Astrocyte of the cerebellum (primary cell): ENCODE measurements at regions not wholly inside any gene's neighbourhood (a gene's known extent, or its start where the extent isn't known, plus 50 kb on each side); places are given as distances from the start of the nearest gene placed in this dataset.
A peak's percentile ranks its signal among the peaks of the same experiment; 100 is the strongest.

Experiments used
- DNase-seq: peaks from one replicate; pipeline ENCODE4 v3.0.0-alpha.2; 2011; ENCODE audit warnings: low read depth
- H3K4me3 ChIP-seq: 2 replicates; pipeline ENCODE4 v1.5.1; 2011; ENCODE audit warnings: mild to moderate bottlenecking, low read depth, low read length, moderate library complexity
- CTCF ChIP-seq: IDR thresholded peaks from 2 replicates; pipeline ENCODE4 v1.5.1; 2012; ENCODE audit warnings: low read length, low read depth, moderate library complexity, mild to moderate bottlenecking; ENCODE audit errors: missing control alignments
- in situ Hi-C: cut with HindIII; loops from 2 replicates; pipeline ENCODE4 v1.10.0; 2017; ENCODE audit warnings: low sequenced_read_pairs

- no peak for DNase-seq
- in situ Hi-C loops, result no loop called here
- no peak overlapping the region for H3K4me3 ChIP-seq
- TF ChIP-seq CTCF, result no peak
Measured at GRCh38 chr4:138845054-138845453, 170.5 kb upstream of the NOCT start.

- TF ChIP-seq CTCF, result no peak
- H3K4me3 ChIP-seq, result no peak overlapping the region
- no peak for DNase-seq
- in situ Hi-C loops, result loop anchor here (5.0 kb wide), 1 partner anchor 74 kb away; no protein-coding TSS in a partner anchor
Measured at GRCh38 chr4:138843616-138844015, 172.0 kb upstream of the NOCT start.

DNA sequence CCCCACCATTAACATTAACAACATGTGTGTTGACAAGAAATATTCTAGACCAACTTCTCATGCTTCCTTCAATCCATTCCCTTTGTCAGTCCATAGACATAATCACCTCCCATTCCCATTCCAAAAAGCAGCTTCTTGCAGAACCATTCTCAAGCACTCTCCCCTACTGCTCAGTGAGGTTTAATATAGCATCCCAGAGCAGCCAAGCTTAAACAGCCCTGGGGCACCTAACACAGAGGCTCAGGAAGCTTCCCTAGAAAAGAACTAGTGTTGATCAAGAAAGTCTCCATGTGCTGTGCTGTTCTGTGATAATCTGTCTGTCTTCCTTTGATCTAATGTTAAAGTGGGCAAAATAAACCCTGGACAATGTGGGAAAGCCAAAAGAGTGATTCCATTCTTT is 174.2 kb upstream of the NOCT start:
- in situ Hi-C loops, result loop anchor here (5.0 kb wide), 1 partner anchor 76 kb away; no protein-coding TSS in a partner anchor
- no peak overlapping the region for H3K4me3 ChIP-seq
- no peak for DNase-seq
- no peak for TF ChIP-seq CTCF

DNA sequence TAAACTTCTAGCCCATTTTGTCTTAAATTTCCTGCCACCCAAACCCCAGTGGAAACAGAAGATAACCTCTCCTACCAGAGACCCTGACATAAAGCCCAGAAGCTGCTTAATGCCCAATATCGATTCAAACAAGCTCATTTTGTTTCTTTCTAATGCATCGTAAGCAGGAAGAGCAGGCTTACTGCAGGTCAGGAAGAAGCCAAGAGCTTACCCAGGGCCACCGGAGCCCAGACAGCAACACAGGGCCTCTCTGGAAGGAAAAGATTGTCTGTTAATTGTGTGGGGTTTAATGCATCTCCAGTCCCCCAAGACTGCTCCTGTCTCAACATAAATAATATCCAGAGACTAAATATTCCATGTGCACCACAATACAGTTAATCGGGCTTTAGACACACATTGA is 177.3 kb upstream of the NOCT start:
- in situ Hi-C loops, result no loop called here
- no peak overlapping the region for H3K4me3 ChIP-seq
- no peak for DNase-seq
- no peak for TF ChIP-seq CTCF

- in situ Hi-C loops, result no loop called here
- TF ChIP-seq CTCF, result no peak
- DNase-seq, result peak; percentile 34
- H3K4me3 ChIP-seq, result no peak overlapping the region
Measured at GRCh38 chr4:138835832-138836533, 179.6 kb upstream of the NOCT start.

- DNase-seq, result no peak
- in situ Hi-C loops, result no loop called here
- TF ChIP-seq CTCF, result no peak
- H3K4me3 ChIP-seq, result no peak overlapping the region
Measured at GRCh38 chr4:138833974-138834373, 181.6 kb upstream of the NOCT start.
